ENCODE measurements at regions not wholly inside any gene's neighbourhood (a gene's known extent, or its start where the extent isn't known, plus 50 kb on each side); places are given as distances from the start of the nearest gene placed in this dataset.
A peak's percentile ranks its signal among the peaks of the same experiment; 100 is the strongest.

GRCh38 chr14:34365309-34365915, 96.6 kb downstream of the SPTSSA start:
- H3K27ac ChIP-seq (ENCODE audit: low read depth, low read length): no peak overlapping the region
- H3K36me3 ChIP-seq (ENCODE audit: insufficient read depth, low read length): no peaks in the 10 kb centered on the region

GRCh38 chr14:34364201-34364600, 97.8 kb downstream of the SPTSSA start:
- Histone ChIP-seq H3K27me3 (ENCODE audit: insufficient read depth, low read length) (no peaks in the 10 kb centered on the region), H3K4me3 (ENCODE audit: low read depth, low read length) (no peak overlapping the region), H3K27ac (ENCODE audit: low read depth, low read length) (no peak overlapping the region), H3K79me2 (ENCODE audit: control insufficient read depth, insufficient read depth, low read length, unreplicated experiment) (no peaks in the 10 kb centered on the region), H3K36me3 (ENCODE audit: insufficient read depth, low read length) (no peaks in the 10 kb centered on the region), H2AFZ (ENCODE audit: low read length, unreplicated experiment) (no peak overlapping the region), H3K4me1 (ENCODE audit: control insufficient read depth, insufficient read depth, low read length, unreplicated experiment) (peaks cover 14% of the 10 kb centered on the region)

More at GRCh38 chr14:34365309-34365915, 96.6 kb downstream of the SPTSSA start:
- Histone ChIP-seq H2AFZ (ENCODE audit: low read length, unreplicated experiment) (peak overlapping the region; percentile 22), H3K4me3 (ENCODE audit: low read depth, low read length) (no peak overlapping the region), H3K27me3 (ENCODE audit: insufficient read depth, low read length) (no peaks in the 10 kb centered on the region), H3K4me1 (ENCODE audit: control insufficient read depth, insufficient read depth, low read length, unreplicated experiment) (peaks cover 15% of the 10 kb centered on the region), H3K79me2 (ENCODE audit: control insufficient read depth, insufficient read depth, low read length, unreplicated experiment) (no peaks in the 10 kb centered on the region)

DNA sequence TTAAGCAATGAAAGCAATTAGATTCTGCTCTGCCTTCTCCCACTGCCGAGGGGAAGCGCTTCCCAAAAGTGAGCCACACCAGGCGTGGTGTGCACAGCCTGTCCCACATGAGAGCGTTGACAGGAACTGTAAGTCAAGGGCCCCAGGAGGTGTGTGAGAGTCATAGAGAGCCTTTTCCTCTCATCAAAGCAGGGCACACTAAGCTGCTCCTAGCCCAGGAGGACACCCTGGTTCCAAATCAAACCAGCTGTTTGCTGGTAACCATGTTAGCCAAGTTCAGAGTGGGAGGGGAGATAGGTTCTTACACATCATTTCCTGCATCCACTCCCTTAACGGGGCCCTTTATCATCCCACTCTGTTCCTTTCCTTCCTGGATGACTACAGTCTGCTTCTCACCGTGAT, 98.3 kb downstream of the SPTSSA start:
- Histone ChIP-seq H3K4me3 (ENCODE audit: low read depth, low read length) (no peak overlapping the region), H3K36me3 (ENCODE audit: insufficient read depth, low read length) (no peaks in the 10 kb centered on the region), H3K27me3 (ENCODE audit: insufficient read depth, low read length) (no peaks in the 10 kb centered on the region), H2AFZ (ENCODE audit: low read length, unreplicated experiment) (no peak overlapping the region), H3K27ac (ENCODE audit: low read depth, low read length) (no peak overlapping the region), H3K79me2 (ENCODE audit: control insufficient read depth, insufficient read depth, low read length, unreplicated experiment) (no peaks in the 10 kb centered on the region), H3K4me1 (ENCODE audit: control insufficient read depth, insufficient read depth, low read length, unreplicated experiment) (peaks cover 9% of the 10 kb centered on the region)

DNA sequence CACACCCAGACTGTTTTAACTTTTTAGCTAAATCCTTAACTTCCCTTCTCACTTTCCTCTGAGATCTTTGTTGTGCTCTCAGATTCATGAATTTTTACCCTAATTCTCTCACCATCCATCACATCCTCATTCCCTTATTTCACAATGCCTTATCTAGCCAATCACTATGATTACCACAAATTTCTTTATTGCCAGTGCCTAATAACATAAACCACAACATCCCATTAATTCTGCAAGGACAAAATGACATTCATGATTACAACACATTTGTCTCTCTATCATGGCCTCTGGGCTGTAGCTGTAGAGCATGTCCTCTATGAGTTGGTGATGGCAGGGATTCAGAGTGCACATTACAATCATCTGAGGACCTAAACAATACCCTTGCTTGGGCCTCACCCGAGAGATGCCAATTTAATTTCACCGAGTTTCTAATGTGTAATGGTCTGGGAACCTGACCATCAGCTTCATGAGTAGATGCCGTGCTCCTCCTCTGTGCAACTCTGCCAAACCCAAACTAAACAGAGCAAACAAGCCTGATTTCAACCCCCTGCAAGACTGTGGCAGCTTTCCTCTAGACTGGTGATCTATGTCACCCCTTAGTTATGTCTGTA, 99.3 kb downstream of the SPTSSA start:
- Histone ChIP-seq H3K27ac (ENCODE audit: low read depth, low read length) (no peak overlapping the region), H3K79me2 (ENCODE audit: control insufficient read depth, insufficient read depth, low read length, unreplicated experiment) (no peaks in the 10 kb centered on the region), H3K27me3 (ENCODE audit: insufficient read depth, low read length) (no peaks in the 10 kb centered on the region), H2AFZ (ENCODE audit: low read length, unreplicated experiment) (no peak overlapping the region), H3K4me1 (ENCODE audit: control insufficient read depth, insufficient read depth, low read length, unreplicated experiment) (peaks cover 1% of the 10 kb centered on the region), H3K36me3 (ENCODE audit: insufficient read depth, low read length) (no peaks in the 10 kb centered on the region), H3K4me3 (ENCODE audit: low read depth, low read length) (no peak overlapping the region)

- H2AFZ ChIP-seq (ENCODE audit: low read length, unreplicated experiment): no peak overlapping the region
Observed at GRCh38 chr14:34361504-34362011, 100.5 kb downstream of the SPTSSA start.

GRCh38 chr14:34359420-34360117, 102.5 kb downstream of the SPTSSA start:
- Histone ChIP-seq H3K79me2 (ENCODE audit: control insufficient read depth, insufficient read depth, low read length, unreplicated experiment) (no peaks in the 10 kb centered on the region), H3K27me3 (ENCODE audit: insufficient read depth, low read length) (no peaks in the 10 kb centered on the region), H2AFZ (ENCODE audit: low read length, unreplicated experiment) (no peak overlapping the region), H3K27ac (ENCODE audit: low read depth, low read length) (no peak overlapping the region), H3K4me3 (ENCODE audit: low read depth, low read length) (no peak overlapping the region), H3K4me1 (ENCODE audit: control insufficient read depth, insufficient read depth, low read length, unreplicated experiment) (no peaks in the 10 kb centered on the region), H3K36me3 (ENCODE audit: insufficient read depth, low read length) (no peaks in the 10 kb centered on the region)

More at GRCh38 chr14:34361504-34362011, 100.5 kb downstream of the SPTSSA start:
- Histone ChIP-seq H3K27ac (ENCODE audit: low read depth, low read length) (no peak overlapping the region), H3K79me2 (ENCODE audit: control insufficient read depth, insufficient read depth, low read length, unreplicated experiment) (no peaks in the 10 kb centered on the region), H3K4me3 (ENCODE audit: low read depth, low read length) (no peak overlapping the region), H3K36me3 (ENCODE audit: insufficient read depth, low read length) (no peaks in the 10 kb centered on the region), H3K4me1 (ENCODE audit: control insufficient read depth, insufficient read depth, low read length, unreplicated experiment) (no peaks in the 10 kb centered on the region), H3K27me3 (ENCODE audit: insufficient read depth, low read length) (no peaks in the 10 kb centered on the region)

- Histone ChIP-seq H2AFZ (ENCODE audit: low read length, unreplicated experiment) (no peak overlapping the region), H3K4me1 (ENCODE audit: control insufficient read depth, insufficient read depth, low read length, unreplicated experiment) (no peaks in the 10 kb centered on the region), H3K27ac (ENCODE audit: low read depth, low read length) (no peak overlapping the region), H3K4me3 (ENCODE audit: low read depth, low read length) (no peak overlapping the region), H3K79me2 (ENCODE audit: control insufficient read depth, insufficient read depth, low read length, unreplicated experiment) (no peaks in the 10 kb centered on the region), H3K36me3 (ENCODE audit: insufficient read depth, low read length) (no peaks in the 10 kb centered on the region), H3K27me3 (ENCODE audit: insufficient read depth, low read length) (no peaks in the 10 kb centered on the region)
Observed at GRCh38 chr14:34356264-34356654, 105.8 kb downstream of the SPTSSA start.

DNA sequence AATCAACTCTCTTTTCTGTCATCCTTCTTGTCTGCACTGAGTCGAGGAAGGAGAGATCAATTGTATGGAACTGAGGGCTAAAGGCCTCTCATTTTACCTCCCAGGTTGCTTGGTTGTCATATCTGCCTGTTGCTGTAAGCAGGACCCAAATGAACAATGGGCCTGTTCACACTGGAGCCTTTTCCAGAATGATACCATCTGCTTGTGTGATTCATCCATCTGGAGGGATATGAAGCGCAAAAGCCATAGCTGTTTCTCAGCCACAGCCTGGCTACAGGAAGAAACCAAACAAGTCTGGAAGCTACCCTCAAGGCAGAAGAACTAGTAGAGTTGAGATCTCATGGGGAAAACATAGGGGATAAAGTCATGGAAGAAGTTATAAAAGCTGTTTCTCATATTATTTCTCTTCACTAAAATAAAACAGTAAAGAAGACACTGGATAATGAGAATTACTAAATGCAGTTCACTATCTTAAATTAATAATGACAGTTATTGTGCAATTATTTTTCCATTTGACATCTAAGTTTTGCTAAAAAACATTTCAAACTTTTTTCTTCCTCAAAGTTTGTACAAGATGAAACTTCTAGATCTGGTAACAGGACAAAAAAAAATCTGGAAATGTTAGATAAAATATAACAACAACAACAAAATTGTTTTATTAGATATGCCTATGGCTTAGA, 106.3 kb downstream of the SPTSSA start:
- Histone ChIP-seq H3K27ac (ENCODE audit: low read depth, low read length) (0 out of 2 replicates have a peak overlapping the region, but pooled peaks have one; percentile 24), H3K4me3 (ENCODE audit: low read depth, low read length) (no peak overlapping the region), H3K27me3 (ENCODE audit: insufficient read depth, low read length) (no peaks in the 10 kb centered on the region), H2AFZ (ENCODE audit: low read length, unreplicated experiment) (no peak overlapping the region), H3K4me1 (ENCODE audit: control insufficient read depth, insufficient read depth, low read length, unreplicated experiment) (no peaks in the 10 kb centered on the region), H3K79me2 (ENCODE audit: control insufficient read depth, insufficient read depth, low read length, unreplicated experiment) (no peaks in the 10 kb centered on the region), H3K36me3 (ENCODE audit: insufficient read depth, low read length) (no peaks in the 10 kb centered on the region)

- H3K27me3 ChIP-seq (ENCODE audit: insufficient read depth, low read length): no peaks in the 10 kb centered on the region
- H3K79me2 ChIP-seq (ENCODE audit: control insufficient read depth, insufficient read depth, low read length, unreplicated experiment): no peaks in the 10 kb centered on the region
- H3K4me1 ChIP-seq (ENCODE audit: control insufficient read depth, insufficient read depth, low read length, unreplicated experiment): no peaks in the 10 kb centered on the region
- H3K27ac ChIP-seq (ENCODE audit: low read depth, low read length): no peak overlapping the region
- H3K36me3 ChIP-seq (ENCODE audit: insufficient read depth, low read length): no peaks in the 10 kb centered on the region
- no peak overlapping the region for H2AFZ ChIP-seq (ENCODE audit: low read length, unreplicated experiment)
- no peak overlapping the region for H3K4me3 ChIP-seq (ENCODE audit: low read depth, low read length)
Observed at GRCh38 chr14:34354556-34354955, 107.5 kb downstream of the SPTSSA start.

- Histone ChIP-seq H2AFZ (ENCODE audit: low read length, unreplicated experiment) (no peak overlapping the region), H3K27me3 (ENCODE audit: insufficient read depth, low read length) (no peaks in the 10 kb centered on the region), H3K36me3 (ENCODE audit: insufficient read depth, low read length) (no peaks in the 10 kb centered on the region), H3K79me2 (ENCODE audit: control insufficient read depth, insufficient read depth, low read length, unreplicated experiment) (no peaks in the 10 kb centered on the region), H3K27ac (ENCODE audit: low read depth, low read length) (no peak overlapping the region), H3K4me3 (ENCODE audit: low read depth, low read length) (no peak overlapping the region), H3K4me1 (ENCODE audit: control insufficient read depth, insufficient read depth, low read length, unreplicated experiment) (no peaks in the 10 kb centered on the region)
Observed at GRCh38 chr14:34350903-34351302, 111.1 kb downstream of the SPTSSA start.

All from ACC112 (cell line).